Head of caudate nucleus (tissue), 42 donors: ENCODE measurements at regions not wholly inside any gene's neighbourhood (a gene's known extent, or its start where the extent isn't known, plus 50 kb on each side); places are given as distances from the start of the nearest gene placed in this dataset.

Experiments used
- DNase-seq, 42 donors: peaks; one replicate each; pipeline versions ENCODE4 v3.0.0 to v3.0.0-alpha.2; 2020 to 2021; ENCODE audit warnings: mixed read lengths in 7 of 42
- intact Hi-C: fragments of 100-400 bp; cut with DNase I; formaldehyde crosslinking; loops from one replicate; pipeline ENCODE4 v1.15.0; 2022

DNA sequence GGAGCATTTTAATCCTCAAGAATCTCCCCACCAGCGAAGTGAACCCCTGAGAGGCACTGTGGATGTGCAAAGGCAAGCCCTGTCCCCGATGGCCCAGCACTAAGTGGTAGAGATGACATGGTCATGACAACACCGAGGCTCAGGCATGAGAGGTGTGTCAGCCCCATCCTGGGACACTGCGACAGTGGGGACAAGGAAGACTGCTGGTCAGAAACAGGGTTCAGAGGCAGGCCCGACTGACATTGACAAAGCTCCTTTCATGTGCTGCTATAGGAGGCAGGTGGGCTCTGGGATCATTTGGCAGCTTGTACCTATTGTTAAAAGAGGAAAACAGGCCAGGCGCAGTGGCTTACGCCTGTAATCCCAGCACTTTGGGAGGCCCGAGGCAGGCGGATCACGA is 54.3 kb upstream of the MYEOV start:
- intact Hi-C loops, result no loop called here
- peak in 3 of 42 donors; percentile 5 to 15 (median 13) for DNase-seq

- intact Hi-C loops, result no loop called here
- DNase-seq, result peak in 3 of 42 donors; percentile 11 to 31 (median 15)
These were observed 53.5 kb upstream of the MYEOV start for GRCh38 chr11:69240332-69241074.

DNA sequence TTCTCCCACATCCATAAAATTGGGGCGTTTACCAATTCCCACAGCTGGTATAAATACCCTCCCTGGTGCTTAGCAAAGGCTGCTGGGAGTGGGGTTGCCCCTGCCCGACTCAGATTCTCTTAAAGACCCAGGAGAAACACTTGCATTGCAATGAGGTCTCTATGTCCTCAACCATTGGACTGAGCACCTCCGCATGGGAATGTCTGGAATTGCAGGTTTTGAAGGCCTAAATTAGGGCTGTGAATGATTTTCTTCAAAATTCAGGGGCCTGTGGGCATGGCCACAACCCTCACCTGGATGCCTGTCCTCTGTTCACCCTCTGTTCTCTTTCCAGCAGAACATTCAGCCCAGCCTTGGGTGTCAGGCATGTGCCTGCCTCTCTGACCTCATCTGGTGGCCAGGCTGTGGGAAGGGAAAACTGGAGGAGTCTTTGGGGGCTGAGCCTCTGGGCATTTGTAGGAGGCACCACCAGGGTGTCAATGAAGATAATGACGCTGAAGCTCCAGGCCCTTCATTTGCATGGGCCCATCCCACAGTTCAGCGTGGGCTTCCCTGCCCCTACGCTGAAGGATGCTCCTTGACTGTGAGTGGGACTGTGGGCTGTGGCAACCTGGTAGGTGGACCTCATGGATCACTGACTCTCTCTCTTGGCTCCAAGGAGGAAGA is 52.7 kb upstream of the MYEOV start:
- peak in 2 of 42 donors; percentile 7 for DNase-seq
- intact Hi-C loops, result no loop called here

GRCh38 chr11:69241844-69242243 is 52.1 kb upstream of the MYEOV start:
- intact Hi-C loops, result no loop called here

DNA sequence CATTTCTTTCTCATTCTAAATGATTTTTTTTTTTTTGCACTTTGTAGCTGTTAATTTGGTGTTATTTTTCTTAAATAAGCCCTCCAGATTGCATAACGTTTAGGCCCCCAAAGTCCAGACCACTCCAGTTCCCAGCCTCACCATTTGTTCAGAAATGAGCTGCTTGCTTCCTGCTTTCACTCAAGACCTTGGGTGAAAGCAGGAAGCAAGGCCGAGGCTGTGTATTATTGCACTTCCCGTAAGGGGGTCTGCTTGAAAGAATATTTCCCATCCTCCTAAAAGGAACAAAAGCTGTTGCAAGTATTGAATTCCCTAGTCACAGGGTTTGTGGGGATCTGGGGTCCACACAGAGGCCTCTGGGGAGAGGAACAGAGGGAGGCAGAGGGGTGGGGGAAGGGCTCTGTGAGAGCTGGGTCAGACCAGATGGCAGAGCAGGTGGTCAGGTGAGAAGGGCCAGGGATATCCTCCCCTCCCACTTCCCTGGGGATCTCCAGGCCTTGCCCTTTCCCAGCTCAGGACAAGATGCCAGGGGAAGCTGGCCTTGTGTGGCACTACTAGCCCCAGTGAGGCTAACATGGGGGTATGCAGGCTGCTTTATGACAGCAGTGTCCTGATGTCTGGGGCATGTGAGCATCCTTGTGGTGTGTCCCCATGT is 51.6 kb upstream of the MYEOV start:
- peak in 3 of 42 donors; percentile 15 to 26 (median 17) for DNase-seq
- intact Hi-C loops, result no loop called here

More at GRCh38 chr11:69241844-69242243, 52.1 kb upstream of the MYEOV start:
- DNase-seq, result no peak

DNA sequence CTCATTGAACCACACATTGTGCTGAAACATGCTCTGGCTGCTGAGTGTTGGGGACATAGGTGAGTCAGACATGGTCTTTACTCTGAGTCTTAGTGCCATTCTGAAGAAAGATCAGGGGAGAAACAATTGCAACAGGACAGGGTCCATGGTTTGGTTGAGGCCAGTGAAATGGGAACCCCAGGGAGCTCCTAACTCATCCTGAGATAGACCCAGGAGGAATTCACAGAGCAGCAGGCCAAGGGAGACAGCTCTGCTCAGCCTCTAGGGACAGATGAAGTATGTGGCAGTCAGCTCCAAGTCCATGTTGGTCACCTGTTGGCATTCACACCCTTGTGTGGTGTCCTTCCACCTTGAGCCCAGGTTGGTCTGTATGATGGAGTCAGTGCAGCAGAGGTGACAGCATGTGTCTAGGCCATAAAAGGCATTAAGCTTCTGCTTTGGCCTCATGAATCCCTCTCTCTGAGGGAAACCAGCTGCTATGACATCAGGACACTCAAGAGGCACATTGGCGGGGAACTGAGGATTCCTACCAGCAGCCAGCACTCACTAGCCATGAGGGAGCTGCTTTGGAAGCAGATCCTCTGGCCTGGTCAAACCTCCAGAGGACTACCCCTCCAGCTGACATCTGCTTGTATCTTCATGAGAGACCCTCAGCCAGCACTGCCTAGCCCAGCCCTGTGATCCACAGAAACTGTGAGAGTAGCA is 50.3 kb upstream of the MYEOV start:
- peak in 3 of 42 donors; percentile 5 to 19 (median 12) for DNase-seq
- intact Hi-C loops, result no loop called here
